NT2/D1 (cell line): ENCODE measurements at regions not wholly inside any gene's neighbourhood (a gene's known extent, or its start where the extent isn't known, plus 50 kb on each side); places are given as distances from the start of the nearest gene placed in this dataset.

Source experiments
- YY1 ChIP-seq: IDR thresholded peaks from 2 replicates; pipeline ENCODE4 v1.6.1; 2011; ENCODE audit not compliant: insufficient read length, insufficient read depth
- ZNF274 ChIP-seq: IDR thresholded peaks from 2 replicates; pipeline ENCODE4 v1.6.1; 2011; ENCODE audit warnings: mild to moderate bottlenecking, low read depth, low read length

DNA sequence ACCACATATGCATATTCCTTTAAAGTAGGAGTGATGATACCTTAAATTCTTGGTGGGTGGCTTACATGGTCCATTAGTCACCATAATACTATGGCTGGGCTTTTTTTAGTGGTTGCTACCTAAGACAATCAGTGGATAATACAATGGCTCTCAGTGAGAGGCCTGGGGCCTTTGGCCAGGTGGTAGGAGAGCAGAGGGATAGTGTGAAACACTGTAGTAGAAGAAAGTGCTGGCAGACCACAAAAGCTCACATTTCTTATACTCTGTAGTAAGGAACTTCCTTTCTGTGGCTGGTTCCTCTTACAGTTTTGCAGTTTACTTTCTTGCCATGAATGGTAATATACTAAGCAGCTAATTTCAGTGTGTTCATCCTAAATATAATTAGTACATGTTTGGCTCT, 583.5 kb downstream of the XIRP2 start:
- no peak for TF ChIP-seq YY1
- no peak for TF ChIP-seq ZNF274
